ENCODE measurements at regions not wholly inside any gene's neighbourhood (a gene's known extent, or its start where the extent isn't known, plus 50 kb on each side); places are given as distances from the start of the nearest gene placed in this dataset.

GRCh38 chr1:185367218-185367617, 50.2 kb upstream of the IVNS1ABP start:
- TF ChIP-seq CTCF (IDR thresholded peaks at IDR 0.05 in 4 of 5, conservative IDR thresholded peaks at IDR 0.05 in 1 of 5) (no peak), POLR2A (IDR thresholded peaks at IDR 0.05) (no peak)
